ENCODE measurements at regions not wholly inside any gene's neighbourhood (a gene's known extent, or its start where the extent isn't known, plus 50 kb on each side); places are given as distances from the start of the nearest gene placed in this dataset.

- no peak for TF ChIP-seq CTCF (conservative IDR thresholded peaks at IDR 0.05; ENCODE audit: low read length)
- TF ChIP-seq EZH2phosphoT487 (IDR thresholded peaks at IDR 0.05; ENCODE audit: borderline replicate concordance, low read depth, low read length), result no peak
Measured at GRCh38 chr10:124181656-124182055, 88.3 kb upstream of the CHST15 start.
